Stimulated activated CD8-positive, alpha-beta memory T cell treated with anti-CD3 and anti-CD28 coated beads, Interleukin-12 subunit alpha, Interleukin-12 subunit beta, amount 100 ng/mL, for 1 hour (primary cell): ENCODE measurements at regions not wholly inside any gene's neighbourhood (a gene's known extent, or its start where the extent isn't known, plus 50 kb on each side); places are given as distances from the start of the nearest gene placed in this dataset.
A peak's percentile ranks its signal among the peaks of the same experiment; 100 is the strongest.

Source experiments
- DNase-seq: peaks from one replicate; pipeline ENCODE4 v3.0.0-alpha.2; 2020; ENCODE audit warnings: low read depth

DNA sequence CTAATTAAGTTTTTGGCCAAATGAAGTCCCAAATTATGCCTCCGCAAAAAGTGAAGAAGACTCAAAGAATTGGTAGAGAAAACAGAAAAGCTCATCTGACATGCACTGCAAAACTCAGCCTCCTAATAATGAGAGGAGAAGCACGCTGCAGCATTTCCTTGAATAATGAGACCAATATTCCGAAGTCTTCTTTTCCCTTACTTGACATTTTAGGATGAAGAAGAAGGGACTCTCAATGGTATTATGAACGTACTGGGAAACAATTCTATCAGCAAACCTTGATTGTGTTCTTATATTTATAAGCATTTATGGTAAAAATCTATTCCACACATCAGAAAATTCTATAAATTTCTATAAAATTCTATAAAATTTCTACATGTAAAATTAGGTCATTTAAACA lies 733.9 kb upstream of the ACVR2A start:
- DNase-seq = no peak

DNA sequence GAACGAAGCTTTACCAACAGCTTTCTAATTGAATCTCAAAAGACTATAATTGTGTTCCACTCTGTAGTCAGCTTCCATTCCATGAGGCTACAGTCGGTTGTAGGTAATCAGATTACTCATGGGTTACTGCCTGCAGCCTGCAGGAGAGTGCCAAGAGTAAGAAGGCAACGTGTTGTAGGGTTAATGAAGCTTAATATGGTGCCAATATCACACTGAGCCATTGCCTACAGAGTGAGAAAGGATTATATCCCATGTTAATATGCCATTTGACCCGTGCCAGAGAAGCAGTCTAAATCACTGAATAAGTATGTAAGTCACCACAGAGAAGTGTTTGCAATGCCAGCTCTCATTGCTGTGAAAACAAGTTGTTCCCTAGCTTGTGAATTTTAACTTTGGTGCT lies 734.5 kb upstream of the ACVR2A start:
- DNase-seq = no peak

DNA sequence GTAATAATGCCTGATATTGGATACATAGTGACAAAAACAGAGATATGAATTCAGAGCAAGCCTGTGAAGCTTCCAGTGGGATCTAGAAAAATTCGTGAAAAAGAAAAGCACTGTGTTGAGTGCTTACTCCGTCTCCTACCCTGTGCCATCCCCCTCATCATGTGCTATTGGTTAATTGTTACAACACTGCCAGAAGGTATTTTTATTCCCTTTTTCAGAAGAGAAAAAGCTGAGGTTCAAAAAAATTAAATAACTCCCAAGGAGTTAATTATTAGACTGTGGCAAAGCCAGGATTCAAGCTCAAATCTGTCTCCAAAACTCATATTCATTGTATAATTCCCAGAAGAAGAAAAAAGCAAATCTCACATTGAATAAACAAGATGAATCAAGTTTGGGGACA lies 735.5 kb upstream of the ACVR2A start:
- no peak for DNase-seq

DNA sequence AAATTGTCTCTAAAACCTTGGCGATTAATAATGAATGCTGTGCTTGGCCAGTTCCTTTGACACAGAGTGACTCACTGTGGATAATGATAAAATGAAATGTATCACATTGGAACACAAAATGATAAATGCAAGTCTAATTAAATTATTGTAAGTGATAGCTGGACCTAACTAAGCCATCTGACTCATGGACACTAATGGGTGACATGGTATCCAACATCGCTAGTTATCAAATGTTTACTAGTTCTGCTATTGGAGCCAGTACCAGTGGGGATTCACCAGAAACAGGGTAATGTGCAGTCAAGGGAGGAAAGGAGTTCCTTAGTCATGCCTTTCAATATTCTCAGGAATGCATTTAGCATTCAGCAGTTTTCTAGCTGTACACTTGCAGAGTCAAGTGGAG lies 736.3 kb upstream of the ACVR2A start:
- DNase-seq = no peak

DNA sequence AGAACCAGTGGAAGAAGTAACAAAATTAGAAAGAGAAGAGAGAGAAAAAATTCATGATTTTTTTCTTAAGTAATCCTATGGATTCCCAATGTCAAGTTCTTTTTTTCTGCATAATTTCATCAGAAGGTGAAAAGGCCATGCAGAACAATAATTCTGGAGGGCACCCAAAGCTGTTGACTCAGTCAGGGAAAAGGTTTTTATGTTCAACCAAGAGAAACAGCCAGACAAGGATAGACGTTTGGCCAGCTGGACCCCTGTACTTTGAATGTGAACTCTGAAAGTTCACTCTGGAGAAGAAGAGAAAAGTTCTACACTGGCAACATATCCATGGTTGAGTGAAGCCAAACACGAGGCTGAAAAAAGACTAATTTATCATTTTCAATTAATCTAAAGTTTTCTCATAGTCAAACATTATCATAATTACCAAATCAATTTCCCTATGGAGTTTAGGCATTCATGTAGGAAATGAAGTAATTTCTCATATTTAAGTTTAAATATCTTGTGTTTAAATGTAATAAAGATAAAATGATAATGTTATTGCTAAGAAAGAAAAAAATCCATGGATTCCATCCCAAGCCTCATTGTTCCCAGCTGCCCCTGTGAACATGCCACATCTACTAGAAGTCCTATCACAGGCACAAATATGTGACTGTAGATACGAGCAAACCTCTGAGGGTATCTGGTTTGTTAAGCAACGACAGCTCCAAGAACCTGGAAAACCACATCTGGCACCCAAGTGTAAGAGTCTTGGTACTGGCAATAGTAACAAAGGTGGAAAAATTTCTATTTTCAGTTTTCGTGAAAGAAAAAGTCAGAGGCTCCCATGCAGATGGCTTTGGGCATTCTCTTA lies 742.7 kb upstream of the ACVR2A start:
- no peak for DNase-seq

DNA sequence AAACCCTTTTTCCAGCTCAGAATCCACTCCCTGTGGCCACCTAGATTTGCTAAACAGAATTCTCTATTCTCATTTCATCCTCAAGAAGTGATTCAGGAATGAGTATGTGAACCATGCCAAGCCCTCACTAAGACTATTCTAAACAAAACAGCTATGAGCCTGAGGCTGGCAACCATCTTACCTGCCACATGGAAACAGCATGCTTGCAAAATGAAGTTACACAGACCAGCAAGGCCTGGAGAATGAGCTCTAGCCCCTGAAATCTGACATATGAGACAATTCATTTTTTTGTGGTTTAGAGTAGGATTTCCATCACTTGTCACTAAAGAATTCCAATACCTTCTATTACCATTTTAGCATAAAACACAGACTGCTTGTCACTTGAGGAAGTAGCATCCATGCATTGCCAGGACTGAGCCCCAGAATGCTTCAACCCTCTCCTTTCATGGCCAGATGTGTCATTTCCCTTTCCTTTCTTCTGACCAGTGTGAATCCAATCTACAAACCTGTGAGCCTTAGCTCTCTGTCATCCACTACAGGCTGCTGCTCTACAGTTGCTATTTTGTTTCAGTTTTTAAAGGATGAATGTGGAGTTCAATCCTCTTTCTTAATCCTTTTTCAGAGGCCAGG lies 744.3 kb upstream of the ACVR2A start:
- no peak for DNase-seq

DNA sequence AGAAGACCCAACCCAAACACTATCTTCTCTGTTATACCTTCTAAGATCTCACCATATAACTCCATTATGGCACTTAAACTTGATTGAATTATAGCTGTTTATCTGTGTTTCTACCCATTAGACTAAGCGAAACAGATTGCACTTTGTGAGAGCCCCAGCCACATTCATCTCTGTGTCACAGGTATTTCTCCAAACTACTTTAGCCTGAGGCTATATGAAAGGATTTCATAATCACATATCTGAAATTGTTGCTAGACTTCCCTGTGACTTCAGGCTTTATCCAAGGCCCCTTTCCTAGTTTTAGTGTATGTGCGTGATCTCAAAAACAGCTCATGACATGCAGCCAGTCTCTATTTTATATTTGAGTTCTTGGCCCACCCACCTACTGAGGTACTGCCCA lies 745.0 kb upstream of the ACVR2A start:
- no peak for DNase-seq

DNA sequence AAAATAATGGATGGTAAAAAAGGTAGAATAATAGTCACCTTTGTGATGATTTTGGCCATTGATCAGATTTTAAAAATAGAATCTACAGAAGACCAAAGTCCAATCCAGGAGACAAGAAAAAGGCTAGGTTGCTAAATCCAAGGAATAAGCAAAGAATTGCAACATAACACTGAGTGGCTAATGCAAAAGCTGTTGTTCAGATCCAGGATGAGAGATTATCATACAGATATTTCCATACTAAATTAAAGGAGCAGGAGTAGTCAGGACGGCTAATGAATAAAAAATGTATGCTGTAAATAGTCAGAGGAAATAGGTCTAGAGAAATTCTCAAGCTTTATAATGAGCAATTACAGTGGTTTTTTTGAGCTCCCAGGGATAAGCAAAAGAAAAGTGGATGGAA lies 745.9 kb upstream of the ACVR2A start:
- no peak for DNase-seq

DNA sequence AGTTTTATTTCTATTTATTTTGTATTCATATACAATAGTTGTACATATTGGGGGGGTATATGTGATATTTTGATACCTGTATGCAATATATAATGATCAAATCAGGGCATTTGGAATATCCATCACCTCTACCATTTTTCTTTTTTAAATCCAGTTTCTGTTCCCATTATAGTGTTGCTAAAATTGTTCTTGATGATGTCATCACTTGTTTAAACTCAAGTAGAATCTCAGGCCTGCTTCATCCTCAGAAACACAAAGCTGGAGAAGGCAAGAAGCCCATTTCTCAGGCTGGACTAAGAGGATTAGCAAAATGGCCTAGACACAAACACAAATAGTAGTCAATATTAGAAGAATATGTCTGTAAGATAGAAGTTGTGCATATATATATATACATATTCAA lies 747.1 kb upstream of the ACVR2A start:
- DNase-seq = no peak

DNA sequence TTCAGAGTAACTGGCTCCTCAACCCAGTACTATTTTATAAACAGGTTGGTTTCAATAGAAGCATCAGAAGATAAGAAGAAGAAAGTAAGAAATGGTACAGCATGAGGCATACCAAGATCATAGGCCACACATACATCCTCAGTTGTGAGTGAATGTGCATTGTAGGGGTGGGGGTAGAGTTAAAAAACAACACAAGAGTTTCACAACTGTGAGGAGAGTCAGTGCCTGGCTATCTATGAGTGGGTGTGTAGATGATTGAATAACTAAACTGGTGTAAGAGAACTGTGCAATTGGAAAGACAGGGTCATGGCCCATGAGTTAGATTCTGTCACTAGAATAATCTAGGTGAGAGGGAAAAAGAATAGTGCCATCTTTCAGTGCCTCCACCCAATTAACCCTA lies 748.2 kb upstream of the ACVR2A start:
- no peak for DNase-seq

DNA sequence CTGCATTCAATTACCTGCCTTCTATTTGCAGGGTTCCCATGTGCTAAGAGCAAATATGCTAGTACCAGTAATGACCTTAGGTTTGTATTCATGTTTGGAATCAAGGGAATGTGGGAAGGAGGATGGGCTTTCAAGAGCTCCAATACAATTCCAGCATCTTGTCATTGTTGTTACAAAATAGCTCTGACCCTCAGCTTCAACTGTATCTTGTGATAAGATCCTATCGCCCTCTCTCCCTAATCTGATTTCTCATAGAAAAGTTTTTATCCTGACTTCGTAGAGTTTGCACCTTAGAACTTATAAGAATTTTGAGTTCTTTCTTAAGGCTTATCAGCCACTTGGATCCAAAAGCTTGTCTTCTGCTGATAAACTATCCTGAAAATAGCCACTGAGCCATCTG lies 749.5 kb upstream of the ACVR2A start:
- no peak for DNase-seq

DNA sequence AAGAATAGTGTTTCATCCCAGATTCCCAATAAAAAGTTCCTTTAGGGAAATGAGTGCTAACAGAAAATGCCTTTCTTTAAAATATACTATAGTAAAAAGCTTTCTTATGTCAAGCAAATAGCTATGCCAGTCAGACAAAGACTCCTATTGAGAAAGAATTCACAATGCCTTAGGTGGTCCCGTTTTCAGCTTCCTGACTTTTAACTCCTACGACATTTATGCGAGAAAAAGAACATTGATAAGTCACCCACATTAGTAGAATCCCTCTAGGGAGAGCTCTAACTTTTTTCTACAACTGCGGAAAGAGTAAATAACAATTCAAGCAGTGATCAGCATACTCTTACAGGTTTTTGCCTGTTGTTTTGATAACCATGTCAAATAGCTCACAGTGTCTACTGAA lies 750.8 kb upstream of the ACVR2A start:
- no peak for DNase-seq

DNA sequence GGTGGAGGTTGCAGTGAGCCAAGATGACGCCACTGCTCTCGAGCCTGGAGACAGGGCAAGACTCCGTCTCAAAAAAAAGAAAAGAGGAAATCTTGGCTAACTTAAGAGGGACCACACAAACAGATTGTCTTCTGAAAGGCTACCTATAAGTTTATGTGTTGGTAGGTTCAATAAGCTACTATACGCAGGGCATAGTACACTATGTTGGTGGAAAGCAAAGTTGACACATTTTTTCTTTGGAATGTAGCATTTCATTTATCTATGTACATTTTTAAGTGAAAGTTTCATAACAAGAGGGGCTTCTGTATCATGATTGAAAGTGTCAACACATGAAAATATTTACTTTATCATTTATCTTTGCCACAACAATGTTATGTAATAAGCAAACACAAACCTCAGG lies 752.6 kb upstream of the ACVR2A start:
- DNase-seq = no peak

DNA sequence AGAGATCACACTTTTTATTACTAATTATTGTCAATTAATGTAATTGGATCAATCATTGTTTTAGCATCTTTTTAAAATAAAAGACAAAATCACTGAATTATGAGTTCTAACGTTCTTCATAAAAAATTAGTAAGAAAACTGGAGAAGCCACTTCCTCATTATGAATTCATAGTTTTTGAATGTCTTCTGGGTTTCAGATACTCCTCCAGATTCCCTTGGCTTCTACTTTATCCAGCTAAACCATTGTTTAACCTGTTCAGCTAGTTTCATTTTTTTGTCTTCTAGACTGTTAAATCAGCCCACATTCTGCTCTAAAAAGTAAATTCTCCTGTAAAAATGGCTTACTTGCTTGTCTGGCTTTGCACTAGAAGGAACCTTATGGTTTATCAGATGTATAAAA lies 753.4 kb upstream of the ACVR2A start:
- no peak for DNase-seq

DNA sequence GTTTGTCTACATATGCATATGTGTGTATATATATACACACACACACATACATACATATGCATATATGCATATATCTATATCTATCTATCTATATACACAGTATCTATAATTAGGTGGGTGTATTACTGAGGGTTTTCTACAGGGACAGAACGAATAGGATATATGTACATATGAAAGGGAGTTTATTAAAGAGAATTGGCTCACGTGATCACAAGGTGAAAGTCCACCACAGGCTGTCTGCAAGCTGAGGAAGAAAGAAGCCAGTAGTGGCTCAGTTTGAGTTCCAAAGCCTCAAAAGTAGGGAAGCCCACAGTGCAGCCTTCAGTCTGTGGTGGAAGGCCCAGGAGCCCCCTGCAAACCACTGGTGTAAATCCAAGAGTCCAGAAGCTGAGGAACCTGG lies 756.0 kb upstream of the ACVR2A start:
- DNase-seq = no peak

DNA sequence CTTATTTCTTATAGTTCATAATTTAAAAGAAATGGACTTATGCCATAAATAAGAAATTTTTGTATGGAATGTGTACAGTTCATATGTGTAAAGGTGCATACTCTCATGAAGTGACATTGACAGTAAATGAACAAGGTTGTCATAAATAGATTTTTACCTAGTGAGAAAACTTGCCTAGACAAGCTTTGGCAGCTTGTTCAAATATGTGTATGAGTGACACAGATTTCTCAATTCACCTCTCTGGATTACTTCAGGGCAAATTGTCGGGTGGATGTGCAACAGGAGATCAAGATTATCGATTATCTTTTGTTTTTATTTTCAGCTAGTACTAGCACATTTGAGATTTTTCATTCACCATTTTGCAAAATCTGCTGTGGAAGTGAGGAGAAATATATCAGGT lies 758.1 kb upstream of the ACVR2A start:
- DNase-seq = no peak

DNA sequence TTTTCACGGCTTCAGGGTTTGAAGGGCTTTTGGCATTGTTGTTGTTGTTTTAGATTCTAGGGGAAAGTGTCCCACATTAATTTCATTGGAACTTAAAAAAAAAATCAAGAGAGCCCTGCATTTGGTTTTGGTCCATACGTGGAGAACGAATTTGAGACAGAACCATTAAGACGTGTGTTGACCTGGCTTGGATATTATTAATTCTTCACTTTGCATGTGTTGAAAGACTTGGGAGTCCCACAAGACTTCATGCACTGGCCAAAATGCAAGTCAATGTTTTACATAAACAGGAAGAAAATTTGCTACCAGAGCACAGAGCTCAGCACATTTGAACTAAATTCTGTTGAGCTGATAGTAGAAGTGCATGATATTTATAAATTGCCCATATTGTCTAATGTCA lies 761.2 kb upstream of the ACVR2A start:
- DNase-seq = no peak

DNA sequence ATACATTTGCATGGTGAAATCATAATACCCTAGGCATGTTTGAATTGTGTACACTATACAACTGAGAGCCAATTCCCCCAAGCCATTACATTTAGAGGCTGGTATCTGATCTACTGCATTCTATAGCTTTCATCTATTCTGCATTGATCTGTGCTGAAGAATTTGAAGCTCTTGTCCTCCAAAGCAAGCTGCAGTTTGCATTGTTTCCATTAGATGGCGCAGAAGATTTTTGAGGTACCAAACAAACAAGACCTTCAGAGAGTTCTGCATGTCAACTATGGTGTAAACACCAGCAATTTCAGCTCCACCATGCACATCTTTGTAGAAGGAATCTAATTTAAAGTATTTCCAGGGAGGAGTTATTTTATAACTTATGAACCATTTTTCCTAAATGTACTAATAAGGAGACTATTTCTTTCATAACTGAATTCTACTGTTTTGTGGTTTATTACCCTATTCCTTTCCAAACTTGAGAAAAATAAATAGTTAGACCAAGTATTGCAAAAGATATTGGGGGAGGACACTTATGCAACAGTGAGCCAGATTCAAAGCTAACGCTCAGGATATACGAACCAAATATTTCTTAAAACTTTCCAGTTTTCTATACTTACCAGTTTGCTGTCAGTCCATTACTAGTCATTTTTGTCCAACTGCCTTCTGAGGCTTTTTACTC lies 761.8 kb upstream of the ACVR2A start:
- peak; percentile 36 for DNase-seq

DNA sequence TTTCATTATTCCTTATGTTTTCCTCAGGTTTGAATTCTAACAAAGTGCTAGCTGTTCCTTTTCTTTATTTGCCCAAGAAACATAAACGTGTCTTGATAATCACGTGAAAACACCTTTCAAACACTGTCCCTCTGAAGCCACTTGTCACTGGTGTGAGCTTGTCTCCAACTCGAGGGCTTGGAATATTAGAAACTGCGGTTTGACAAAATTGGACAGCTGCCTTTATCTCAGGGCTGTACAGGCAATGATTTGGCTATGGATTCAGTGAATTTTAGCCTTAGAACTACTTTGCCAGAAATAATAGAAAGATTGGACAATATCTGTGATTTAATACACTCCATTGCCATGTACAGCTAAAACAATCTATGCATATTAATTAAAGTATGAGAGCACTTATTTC lies 763.0 kb upstream of the ACVR2A start:
- DNase-seq = no peak

DNA sequence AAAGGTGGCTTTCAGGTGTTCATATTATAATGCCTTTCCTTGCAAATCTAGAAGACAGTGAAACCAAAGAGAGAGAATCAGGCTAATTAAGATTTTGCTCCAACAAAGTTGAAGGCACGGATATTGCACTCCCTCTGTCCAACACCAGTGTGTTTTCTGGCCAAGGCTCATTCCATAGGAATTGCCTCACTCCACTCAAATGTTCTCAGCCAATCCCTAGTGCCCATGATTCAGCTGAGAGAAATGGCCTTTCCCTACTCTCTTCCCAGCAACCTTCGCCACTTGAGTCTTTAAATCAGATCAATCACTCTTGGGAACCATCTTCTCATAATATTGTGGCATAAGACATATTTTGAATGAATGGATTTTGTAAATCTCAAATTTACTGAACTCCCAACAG lies 768.2 kb upstream of the ACVR2A start:
- DNase-seq = no peak

DNA sequence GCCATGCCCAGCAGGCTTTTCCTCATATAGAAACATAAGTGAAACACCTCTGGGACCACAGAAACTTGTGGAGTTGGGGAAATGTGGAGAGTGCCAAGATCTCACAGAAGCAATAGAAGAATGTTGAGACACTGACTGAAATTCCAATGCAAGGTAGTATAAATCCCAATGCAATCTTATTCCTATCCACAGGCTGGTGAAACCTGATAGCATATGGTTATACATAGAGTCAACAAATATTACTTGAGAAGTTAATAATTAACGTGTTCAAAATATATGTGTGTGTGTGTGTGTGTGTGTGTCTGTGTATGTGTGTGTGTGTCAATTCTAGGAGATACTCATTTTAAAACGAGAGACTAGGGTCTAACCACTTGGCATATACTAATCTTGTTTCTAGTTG lies 776.8 kb upstream of the ACVR2A start:
- no peak for DNase-seq

DNA sequence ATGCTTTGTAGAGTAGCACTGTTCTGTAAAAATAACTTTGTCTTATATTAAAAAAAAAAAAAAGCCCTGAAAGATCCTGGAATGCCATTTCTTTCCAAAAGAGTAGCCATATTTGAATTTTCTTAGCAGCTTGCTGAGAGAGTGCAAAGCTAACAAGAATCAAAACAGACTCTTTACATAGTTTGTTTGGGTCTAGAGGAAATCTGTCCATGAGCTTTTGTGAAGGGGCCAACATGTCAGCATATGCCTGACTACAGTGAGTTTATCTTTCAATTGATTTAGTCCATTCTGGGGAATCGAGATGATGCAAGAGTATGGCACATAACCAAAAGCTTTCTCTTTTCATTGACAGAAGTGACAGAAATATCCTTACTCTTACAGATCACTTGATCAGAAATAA lies 777.7 kb upstream of the ACVR2A start:
- DNase-seq = no peak

DNA sequence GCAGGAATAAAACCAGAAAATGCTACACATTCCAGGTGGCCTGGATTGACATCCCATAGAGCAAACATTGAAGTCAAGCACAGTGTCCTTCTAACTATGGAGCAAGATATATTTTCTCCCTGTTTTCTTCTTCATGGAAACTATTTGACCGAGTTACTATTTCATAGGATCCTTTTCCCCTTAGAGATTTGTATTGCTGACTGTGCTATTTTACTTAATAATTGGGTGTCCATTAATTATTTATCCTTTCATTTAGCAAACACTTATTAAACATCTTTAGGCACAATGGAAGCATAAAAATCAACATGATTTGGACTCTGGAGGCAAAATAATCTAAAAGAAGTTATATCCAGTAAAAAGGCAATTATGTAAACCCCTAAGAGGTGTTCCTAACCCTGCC lies 782.8 kb upstream of the ACVR2A start:
- DNase-seq = no peak

DNA sequence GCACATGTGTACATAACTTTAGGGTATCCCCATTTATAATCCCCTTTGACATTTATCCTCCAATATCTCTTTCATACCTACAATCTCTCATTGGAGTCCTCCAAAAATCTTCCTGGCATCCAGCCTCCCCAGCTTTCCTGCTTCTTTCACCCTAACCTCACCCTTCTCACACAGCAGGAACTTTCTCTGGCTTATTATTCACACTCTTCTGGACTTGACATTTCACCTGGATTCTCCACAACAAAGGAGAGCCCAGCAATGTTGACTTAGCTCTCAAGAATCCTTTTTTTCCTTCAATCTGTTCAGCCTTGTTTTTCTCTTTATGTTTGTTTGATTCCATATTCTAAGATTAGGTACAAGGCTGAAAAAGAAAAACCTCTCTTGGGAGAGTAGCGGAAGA lies 783.6 kb upstream of the ACVR2A start:
- no peak for DNase-seq
